ENCODE measurements at regions not wholly inside any gene's neighbourhood (a gene's known extent, or its start where the extent isn't known, plus 50 kb on each side); places are given as distances from the start of the nearest gene placed in this dataset.
A peak's percentile ranks its signal among the peaks of the same experiment; 100 is the strongest.
"Not testable (repeated sequence)": the region's sequence is repeated elsewhere in the genome, so short reads cannot be mapped to it uniquely, and the experiment has no call there.

DNA sequence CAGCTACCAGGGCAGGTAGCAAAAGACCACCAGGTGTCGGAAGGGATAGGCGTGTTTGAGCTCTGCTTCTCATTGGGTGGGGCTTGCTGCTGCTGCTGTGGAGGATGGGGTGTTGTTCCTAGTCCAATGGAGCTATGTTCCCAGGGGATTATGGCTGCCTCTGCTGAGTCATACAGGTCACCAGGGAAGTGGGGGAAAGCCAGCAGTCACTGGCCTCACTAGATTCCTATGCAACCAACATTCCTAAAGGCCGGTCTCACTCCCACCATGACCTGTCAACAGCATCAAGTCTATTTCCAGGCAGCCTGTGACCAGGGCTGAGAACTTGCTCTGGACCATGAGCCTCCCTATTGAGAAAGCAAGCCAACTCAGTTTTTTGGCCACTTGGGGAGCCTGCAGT is 1160.8 kb downstream of the REEP3 start:
- in situ Hi-C loops (cut with HindIII; ENCODE audit: low pct_ligation_motif_present, low pct_unique_long_range_greater_than_20kb, low sequenced_read_pairs): no loop called here
- DNase-seq: peak; percentile 4

DNA sequence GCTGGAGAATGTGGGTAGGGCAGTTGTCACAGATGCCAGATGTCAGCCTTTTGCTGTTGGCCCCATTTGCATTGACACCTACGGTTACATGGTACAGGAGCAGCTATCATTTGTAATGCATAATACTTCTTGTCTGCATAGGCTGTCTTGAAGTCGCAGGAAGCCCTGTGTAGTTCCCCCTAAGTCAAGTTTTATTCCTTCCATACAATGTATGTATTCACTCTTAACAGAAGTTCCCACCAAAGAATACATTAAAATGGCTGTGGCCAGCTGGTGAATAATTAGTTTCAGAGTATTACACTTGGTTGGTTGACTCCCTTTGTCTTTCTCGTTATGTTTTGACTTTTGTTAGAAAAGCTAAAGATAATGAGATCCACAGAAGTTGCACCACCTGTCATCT is 1169.0 kb downstream of the REEP3 start:
- DNase-seq: no peak
- in situ Hi-C loops (cut with HindIII; ENCODE audit: low pct_ligation_motif_present, low pct_unique_long_range_greater_than_20kb, low sequenced_read_pairs): no loop called here

DNA sequence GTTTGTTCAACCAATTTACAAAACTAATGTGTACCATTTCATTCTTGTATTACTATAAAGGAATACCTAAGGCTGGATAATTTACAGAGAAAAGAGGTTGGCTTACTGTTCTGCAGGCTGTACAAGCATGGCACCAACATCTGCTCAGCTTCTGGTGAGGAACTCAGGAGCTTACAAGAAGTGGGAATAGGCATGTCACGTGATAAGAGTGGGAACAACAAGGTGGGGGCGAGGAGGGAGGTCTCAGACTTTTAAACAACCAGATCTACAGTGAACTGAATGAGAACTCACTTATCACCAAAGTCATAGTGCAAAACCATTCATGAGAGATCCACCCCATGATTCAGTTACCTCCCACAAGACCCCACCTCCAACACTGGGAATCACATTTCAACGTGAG is 1178.0 kb downstream of the REEP3 start:
- DNase-seq: no peak
- in situ Hi-C loops (cut with HindIII; ENCODE audit: low pct_ligation_motif_present, low pct_unique_long_range_greater_than_20kb, low sequenced_read_pairs): no loop called here

DNA sequence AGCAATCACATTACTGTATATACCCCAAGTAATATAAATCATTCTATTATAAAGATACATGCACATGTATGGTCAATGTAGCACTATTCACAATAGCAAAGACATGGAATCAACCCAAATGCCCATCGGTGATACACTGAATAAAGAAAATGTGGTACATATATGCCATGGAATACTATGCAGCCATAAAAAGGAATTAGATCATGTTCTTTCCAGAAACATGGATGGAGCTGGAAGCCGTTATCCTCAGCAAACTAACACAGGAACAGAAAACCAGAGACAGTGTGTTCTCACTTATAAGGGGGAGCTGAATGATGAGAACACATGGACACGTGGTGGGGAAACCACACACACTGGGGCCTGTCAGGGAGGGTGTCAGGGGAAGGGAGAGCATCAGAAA is 1180.9 kb downstream of the REEP3 start:
- in situ Hi-C loops (cut with HindIII; ENCODE audit: low pct_ligation_motif_present, low pct_unique_long_range_greater_than_20kb, low sequenced_read_pairs); DNase-seq: not testable (repeated sequence)

DNA sequence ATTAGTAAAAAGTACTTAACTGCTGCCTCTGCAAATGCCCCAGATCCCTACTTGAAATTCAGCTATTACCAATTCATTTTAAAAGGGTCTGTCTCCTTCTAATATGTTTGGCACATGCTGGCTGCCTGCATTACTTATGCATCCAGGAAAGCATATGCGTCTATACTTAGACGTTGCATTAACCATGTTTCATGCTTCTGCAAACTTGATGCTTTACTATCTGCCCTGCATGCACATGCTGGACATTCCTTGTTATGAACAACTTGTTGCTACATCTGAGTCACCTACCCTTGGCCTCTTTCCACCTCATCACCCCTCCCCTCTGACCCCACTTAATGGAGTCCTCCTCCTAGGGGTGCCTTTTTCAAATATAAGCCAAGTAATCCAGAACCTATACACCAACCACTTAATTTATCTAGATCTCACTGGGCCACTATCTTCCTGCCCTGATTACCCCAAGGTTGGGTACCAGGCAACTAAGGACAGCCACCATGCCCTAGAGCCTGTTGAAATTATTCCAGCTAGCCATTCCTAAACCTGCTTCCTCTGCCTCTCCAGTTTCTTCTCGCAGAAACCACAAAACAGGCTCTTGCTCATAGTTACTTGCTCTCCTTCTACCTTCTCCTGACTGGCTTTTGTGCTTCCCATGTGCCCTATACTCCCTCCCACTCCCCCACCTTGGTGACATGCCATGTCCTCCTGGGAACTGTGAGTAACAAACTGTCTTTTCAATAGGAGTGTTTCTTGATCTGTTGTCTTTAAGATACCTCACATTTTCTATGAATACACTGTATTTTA is 1187.9 kb downstream of the REEP3 start:
- no peak for DNase-seq
- in situ Hi-C loops (cut with HindIII; ENCODE audit: low pct_ligation_motif_present, low pct_unique_long_range_greater_than_20kb, low sequenced_read_pairs): no loop called here

DNA sequence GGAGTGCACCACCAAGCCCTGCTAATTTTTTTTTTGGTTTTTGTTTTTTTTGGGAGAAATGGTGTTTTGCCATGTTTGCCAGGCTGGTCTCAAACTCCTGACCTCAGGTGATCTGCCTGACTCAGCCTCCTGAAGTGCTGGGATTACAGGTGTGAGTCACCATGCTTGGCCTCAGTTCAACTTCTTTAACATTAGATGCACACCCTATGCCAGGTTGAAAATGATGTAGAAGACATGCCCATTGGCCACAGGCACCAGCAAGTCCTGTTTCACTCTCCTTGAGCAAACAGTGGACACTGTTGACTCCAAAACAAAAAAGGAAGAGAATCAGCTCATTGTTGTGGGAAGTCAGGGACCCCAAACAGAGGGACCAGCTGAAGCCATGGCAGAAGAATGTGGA is 1205.3 kb downstream of the REEP3 start:
- DNase-seq: no peak
- in situ Hi-C loops (cut with HindIII; ENCODE audit: low pct_ligation_motif_present, low pct_unique_long_range_greater_than_20kb, low sequenced_read_pairs): no loop called here

DNA sequence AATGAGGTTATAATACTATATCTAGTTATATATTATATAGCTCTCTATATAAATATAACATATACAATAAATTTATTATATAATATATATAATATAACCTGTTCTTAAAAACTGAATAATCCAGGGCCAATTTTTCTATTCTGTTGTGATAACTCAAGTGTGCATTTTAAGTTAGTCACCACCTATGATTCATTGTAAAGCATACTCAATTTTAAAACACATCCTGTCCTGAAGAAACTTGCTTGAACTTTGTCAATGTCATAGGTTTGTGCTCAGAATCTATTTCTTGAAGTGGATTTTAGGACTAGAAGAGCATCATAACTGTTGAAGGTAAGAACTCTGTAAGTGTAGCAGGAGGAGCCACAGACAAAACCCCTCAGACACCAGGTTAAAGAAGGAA is 1209.8 kb downstream of the REEP3 start:
- DNase-seq: peak; percentile 22
- in situ Hi-C loops (cut with HindIII; ENCODE audit: low pct_ligation_motif_present, low pct_unique_long_range_greater_than_20kb, low sequenced_read_pairs): no loop called here

DNA sequence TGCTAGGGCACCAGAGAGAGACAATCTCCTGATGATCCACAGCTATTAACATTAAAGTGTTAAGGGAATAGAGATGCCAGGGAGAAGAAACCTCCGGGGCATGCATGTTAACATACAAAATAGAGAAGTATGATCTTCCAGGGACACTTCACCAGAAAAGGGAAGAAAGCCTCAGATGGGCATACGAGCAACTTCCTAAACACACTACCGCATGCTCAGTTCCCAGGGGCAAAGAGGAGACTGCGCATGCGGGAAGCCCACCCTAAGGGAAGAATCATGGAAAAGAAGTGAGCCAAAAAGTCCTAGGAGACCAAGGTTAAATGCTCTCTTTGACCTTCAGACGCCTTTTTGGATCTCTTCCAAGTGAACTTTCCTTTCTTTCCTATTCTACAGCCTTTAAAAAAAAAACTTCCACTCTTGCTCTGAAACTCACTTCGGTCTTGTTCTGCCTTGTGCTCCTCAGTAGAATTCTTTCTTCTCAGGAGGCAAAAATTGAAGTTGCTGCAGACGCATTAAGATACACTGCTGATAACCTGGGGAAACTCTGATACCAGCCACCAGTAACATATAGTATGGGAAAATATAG is 1211.3 kb downstream of the REEP3 start:
- in situ Hi-C loops (cut with HindIII; ENCODE audit: low pct_ligation_motif_present, low pct_unique_long_range_greater_than_20kb, low sequenced_read_pairs): no loop called here
- DNase-seq: no peak

DNA sequence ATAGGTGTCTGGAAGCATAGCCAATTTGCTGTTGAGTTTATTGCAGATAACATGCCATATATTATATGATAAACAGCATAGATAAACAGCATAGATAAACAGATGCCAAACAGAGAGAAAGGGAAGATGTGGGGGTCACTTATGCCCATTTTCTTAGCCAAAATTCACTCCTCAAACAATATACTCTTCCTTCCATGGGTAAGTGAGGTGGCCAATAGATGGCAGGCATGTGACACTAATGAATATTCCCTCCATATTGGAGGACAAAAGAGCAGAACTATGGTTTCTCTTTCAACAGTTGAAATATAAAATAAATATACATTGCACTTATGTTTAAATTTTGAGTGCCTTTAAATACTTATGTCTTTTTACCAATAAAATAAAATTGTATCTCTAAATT is 1212.8 kb downstream of the REEP3 start:
- peak; percentile 58 for DNase-seq
- in situ Hi-C loops (cut with HindIII; ENCODE audit: low pct_ligation_motif_present, low pct_unique_long_range_greater_than_20kb, low sequenced_read_pairs): no loop called here

DNA sequence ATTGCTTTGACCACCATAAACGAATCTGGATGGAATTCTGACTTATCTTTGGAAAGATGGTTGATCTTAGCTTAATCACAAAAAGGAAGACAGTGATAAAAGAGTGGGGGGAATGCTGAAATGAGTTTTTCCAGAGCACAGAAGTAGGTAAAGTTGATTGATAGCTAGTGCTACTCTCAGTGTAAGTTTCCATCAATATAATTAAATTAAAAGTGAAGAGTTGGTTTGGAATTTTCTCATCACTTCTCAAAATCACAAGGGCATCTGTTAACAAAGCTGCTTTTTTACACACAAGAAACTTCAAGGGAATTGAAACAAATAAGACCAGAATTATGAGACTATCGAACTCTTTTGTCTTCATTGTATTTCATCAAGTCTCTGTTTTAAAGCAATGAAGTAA is 1217.3 kb downstream of the REEP3 start:
- DNase-seq: no peak

DNA sequence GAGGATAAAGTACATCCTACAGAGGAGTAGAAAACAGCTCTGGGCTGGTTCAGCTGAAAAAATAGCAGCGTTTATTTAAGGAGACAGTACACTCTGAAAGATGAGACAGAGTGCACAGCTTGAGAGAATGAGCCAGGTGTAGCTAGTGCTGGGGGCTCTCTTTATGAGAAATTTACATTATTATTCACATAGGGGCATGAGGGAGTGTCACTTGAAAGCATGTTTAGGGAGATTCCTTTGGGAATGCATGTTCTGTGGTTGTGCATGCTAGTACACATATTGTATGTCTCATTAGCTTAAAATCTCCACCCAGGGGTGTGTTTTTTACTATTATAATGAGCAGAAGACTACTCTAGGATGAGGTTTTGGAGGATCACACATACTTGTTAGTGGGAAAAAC is 1224.4 kb downstream of the REEP3 start:
- no peak for DNase-seq
- in situ Hi-C loops (cut with HindIII; ENCODE audit: low pct_ligation_motif_present, low pct_unique_long_range_greater_than_20kb, low sequenced_read_pairs): no loop called here

More for the DNA sequence above, 1217.3 kb downstream of the REEP3 start:
- in situ Hi-C loops (cut with HindIII; ENCODE audit: low pct_ligation_motif_present, low pct_unique_long_range_greater_than_20kb, low sequenced_read_pairs): no loop called here

DNA sequence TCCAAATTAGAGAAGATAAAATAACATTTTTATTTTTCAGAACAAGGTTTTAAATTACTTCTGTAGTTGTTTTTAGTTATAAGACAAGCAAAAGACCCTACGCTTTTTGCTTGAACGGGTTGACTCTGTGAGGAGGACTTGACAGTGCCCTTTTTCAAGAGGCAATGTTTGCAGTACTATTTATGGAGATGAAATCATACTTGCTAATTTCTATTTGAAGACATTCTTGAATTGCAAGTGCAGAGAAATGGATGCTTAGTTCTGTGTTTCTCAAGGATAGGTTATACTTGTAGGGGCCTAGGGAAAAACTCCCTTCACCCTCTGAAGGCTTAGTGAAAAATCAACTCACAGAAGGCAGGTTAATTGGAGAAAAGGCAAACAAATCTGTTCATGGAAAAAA is 1229.5 kb downstream of the REEP3 start:
- in situ Hi-C loops (cut with HindIII; ENCODE audit: low pct_ligation_motif_present, low pct_unique_long_range_greater_than_20kb, low sequenced_read_pairs): no loop called here
- DNase-seq: no peak

DNA sequence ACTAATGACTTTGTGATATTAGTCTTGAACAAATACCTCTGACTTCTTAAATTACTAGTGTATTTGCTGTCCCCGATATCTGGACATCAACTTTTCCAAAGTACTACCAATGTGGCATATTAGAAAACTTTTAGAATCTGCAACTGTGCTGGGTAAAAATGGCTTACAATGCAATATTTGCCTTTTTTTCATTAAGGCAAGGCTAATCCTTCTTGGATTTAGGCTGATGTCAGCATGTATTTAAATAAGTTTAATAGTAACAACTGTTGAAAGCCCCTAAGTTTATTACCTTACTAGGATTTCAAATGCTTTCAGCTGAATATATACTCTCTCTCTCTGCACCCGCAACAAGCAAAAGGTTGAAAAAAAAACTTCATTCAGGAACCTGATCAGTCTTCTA is 1232.3 kb downstream of the REEP3 start:
- in situ Hi-C loops (cut with HindIII; ENCODE audit: low pct_ligation_motif_present, low pct_unique_long_range_greater_than_20kb, low sequenced_read_pairs): no loop called here
- no peak for DNase-seq

DNA sequence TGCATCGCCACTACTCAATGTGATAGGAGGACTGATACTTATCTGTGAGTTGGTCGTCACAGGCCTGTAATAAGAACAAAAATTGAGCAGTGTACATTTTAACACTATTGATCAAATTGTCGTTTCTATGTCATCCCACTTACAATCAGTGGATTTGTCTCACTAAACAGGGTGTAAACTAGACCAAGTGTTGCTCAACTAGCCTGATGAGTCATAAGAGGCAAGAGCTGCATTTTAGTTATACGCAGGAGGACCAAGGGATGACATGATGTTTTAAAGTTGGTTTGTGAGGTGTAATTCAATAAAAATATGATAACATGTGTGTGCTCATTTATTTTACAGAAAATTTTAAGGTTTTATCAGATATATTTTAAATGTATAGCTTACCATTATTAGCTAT is 1239.2 kb downstream of the REEP3 start:
- in situ Hi-C loops (cut with HindIII; ENCODE audit: low pct_ligation_motif_present, low pct_unique_long_range_greater_than_20kb, low sequenced_read_pairs): no loop called here
- DNase-seq: no peak

DNA sequence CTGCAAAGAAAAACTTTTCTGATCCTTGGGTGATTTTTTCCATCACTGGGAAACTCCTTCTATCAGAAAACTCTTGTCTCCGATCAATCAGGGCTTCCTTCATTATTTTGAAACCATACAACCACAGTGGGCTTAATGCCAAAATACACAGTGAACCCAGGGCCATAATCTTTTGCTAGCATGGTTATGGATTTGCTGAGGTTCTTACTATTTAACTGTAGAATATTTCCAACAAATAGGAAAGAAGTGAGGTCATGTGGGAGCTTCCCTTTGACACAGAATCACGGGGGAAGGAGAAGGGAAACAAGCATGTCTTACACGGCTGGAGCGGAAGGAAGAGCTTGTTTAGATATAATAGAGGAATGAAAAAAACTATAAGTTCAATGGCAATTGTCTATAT is 1241.7 kb downstream of the REEP3 start:
- DNase-seq: no peak
- in situ Hi-C loops (cut with HindIII; ENCODE audit: low pct_ligation_motif_present, low pct_unique_long_range_greater_than_20kb, low sequenced_read_pairs): no loop called here

DNA sequence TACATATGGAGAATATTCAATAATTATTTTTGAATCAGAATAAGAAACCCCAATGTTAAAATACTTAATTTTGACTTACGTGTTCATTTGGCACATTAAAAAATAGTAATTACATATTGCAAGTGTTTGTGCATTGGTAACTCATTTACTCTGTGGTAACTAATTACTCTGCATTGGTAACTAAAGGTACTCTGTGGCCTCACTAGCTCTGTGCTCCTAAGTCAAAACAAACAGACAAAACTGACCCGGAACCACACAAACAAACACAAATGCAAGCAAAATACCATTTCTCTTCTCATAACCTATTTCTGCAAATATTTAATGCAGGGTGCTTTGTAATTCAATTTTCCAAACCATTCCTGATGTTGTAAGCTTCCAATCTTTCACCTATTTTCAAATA is 1244.3 kb downstream of the REEP3 start:
- in situ Hi-C loops (cut with HindIII; ENCODE audit: low pct_ligation_motif_present, low pct_unique_long_range_greater_than_20kb, low sequenced_read_pairs): no loop called here
- DNase-seq: no peak

DNA sequence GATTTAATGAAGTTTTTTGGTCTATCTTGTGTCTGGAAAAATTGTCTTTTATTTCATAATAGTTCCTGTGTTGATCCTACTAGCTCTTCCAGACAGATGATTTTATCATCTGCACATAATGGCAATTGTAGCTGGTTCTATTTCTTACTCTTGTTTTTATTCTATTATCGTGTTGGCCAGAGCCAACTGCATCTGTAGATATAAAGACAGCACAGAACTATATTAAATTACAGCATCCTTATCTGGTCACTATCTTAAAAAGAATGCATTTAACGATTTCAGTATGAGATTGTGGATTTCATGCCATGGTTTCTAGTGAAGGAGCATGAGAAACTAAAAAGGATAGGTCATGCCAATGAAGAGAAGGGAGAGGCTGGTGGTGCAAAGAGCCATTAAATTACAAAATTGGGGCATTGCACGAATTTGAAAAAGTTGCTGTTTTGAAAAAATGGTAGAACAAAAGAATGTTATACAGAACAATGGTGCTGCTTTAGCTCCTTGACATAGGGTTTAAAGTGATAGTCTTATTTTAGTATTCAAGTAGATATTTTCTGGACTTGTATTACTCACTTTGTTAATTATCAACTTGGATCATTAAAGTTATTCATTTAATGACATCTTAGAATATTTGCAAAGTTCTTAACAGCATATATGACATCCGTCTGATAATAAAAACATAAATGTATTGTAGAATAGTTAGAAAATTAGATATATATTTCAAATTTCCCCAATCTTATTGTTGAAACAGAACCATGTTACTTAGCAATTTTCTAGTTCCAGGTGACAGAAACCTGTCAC is 1250.3 kb downstream of the REEP3 start:
- in situ Hi-C loops (cut with HindIII; ENCODE audit: low pct_ligation_motif_present, low pct_unique_long_range_greater_than_20kb, low sequenced_read_pairs): no loop called here
- no peak for DNase-seq

DNA sequence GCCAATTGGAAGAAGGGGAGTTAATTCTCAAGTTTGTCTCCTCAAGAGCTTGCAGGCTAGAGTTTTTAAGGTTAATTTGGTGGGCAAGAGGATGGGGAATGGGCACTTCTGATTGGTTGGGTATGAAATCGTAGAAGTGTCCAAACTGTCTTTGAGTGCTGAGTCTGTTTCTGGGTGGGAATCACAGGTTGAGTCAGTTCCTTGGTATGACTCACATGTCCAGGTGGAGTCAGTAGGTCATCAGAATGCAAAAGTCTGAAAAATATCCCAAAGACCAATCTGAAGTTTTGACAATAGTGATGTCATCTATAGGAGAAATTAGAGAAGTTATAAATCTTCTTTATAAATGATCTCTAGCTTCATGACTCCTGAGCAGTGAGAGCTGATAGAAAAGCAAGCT is 1252.2 kb downstream of the REEP3 start:
- no peak for DNase-seq
- in situ Hi-C loops (cut with HindIII; ENCODE audit: low pct_ligation_motif_present, low pct_unique_long_range_greater_than_20kb, low sequenced_read_pairs): no loop called here

DNA sequence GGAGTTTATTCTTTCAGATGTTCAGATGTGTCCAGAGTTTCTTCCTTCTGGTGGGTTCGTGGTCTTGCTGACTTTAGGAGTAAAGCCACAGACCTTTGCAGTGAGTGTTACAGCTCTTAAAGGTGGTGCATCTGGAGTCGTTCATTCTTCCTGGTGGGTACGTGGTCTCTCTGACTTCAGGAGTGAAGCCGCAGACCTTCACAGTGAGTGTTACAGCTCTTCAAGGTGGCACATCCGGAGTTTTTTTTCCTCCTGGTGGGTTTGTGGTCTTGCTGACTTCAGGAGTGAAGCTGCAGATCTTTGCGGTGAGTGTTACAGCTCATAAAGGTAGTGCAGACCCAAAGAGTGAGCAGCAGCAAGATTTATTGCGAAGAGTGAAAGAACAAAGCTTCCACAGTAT is 1263.2 kb downstream of the REEP3 start:
- in situ Hi-C loops (cut with HindIII; ENCODE audit: low pct_ligation_motif_present, low pct_unique_long_range_greater_than_20kb, low sequenced_read_pairs); DNase-seq: not testable (repeated sequence)

DNA sequence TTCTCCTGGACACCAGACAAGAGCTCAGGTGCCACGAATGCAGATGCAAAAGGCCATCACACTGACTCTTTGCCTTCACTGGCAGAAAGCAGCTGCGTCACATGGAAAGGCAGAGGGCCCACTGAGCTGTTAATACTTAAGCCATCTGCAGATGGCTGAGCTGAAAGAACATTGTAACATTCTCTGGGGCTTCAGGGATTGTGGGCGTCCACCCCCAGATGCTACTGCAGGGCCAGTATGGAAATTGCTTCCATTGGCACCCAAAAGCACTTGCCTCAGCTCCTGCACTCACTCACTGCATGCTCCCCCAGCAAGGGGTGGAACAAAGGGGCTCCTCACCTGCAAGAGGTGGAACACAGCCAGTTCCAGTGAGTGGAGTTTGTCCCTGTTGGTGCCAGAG is 1264.6 kb downstream of the REEP3 start:
- in situ Hi-C loops (cut with HindIII; ENCODE audit: low pct_ligation_motif_present, low pct_unique_long_range_greater_than_20kb, low sequenced_read_pairs): no loop called here

More for the DNA sequence above, 1264.6 kb downstream of the REEP3 start:
- no peak for DNase-seq
